HG02981 (cell line): ENCODE measurements at regions not wholly inside any gene's neighbourhood (a gene's known extent, or its start where the extent isn't known, plus 50 kb on each side); places are given as distances from the start of the nearest gene placed in this dataset.

Experiments
- ATAC-seq: cut with Tn5 transposase; IDR thresholded peaks from one replicate; pipeline ENCODE4 v1.9.1; 2021; ENCODE audit warnings: mild to moderate bottlenecking, moderate library complexity; ENCODE audit not compliant: unreplicated experiment

DNA sequence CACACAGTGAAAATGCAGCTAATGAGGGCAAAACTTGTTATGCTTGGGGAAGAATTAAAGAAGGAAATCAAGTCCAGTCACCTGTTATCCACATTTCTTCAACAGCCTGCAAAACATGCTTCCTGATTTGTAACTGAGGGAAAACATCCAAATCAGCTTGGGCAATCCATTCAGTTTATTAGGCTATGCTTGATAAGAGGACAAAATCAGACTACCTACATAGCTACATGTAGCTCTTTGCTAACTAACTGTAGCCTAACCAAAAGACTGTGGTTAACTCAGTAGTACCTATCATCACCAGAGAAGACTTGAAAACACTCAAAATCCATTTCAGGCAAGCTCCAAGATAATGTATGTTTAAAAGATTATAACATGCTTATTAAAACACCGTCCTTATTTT is 436.4 kb downstream of the SHQ1 start:
- ATAC-seq, result no peak

- no peak for ATAC-seq
Measured at GRCh38 chr3:72411126-72411525, 437.1 kb downstream of the SHQ1 start.

GRCh38 chr3:72408983-72409779 is 439.1 kb downstream of the SHQ1 start:
- no peak for ATAC-seq

DNA sequence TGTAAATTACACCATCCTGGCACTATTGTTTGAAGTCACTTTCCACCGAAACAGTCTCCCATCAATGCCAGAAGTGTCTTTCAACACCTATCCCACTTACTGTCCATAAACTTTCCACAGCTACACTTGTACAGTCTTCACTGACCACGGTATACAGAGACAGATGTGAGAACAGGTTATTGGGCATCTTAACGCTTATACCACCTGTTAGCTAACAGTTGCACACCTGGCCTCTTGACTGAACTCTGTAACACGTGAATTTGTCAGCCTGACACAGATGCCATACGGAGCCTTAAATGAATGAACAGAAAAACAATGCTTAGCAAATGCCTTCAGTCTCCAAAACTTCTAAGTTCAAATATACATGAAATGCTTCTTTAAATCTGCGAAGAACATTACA is 440.5 kb downstream of the SHQ1 start:
- ATAC-seq, result no peak

DNA sequence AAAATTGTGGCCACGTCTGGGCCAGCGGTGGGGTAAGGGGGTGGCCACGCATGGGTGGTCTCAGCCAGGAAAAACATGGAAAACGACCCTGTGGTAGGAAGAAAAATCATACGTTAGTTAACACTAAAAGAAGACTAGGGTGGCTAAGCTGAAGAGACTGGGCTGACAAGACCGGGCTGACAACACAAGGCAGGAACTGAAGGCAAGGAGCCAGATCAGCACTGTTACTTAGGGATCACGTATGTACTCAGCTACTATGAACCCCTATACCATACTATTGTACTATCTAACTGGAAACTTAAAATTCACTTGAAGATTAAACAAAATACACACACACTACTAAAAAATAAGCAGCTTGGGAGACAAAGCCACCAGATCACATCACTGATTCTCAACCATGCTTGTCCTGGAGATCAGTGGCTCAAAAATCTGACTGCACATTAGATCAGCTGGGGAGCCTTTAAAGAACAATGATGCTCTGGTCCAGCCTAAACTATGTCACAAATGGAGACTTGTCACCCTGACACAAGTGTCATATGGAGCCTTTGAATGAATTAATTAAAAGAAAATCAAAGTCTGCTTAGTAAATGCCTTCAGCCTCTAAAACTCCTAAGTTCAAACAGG is 442.2 kb downstream of the SHQ1 start:
- ATAC-seq, result no peak

DNA sequence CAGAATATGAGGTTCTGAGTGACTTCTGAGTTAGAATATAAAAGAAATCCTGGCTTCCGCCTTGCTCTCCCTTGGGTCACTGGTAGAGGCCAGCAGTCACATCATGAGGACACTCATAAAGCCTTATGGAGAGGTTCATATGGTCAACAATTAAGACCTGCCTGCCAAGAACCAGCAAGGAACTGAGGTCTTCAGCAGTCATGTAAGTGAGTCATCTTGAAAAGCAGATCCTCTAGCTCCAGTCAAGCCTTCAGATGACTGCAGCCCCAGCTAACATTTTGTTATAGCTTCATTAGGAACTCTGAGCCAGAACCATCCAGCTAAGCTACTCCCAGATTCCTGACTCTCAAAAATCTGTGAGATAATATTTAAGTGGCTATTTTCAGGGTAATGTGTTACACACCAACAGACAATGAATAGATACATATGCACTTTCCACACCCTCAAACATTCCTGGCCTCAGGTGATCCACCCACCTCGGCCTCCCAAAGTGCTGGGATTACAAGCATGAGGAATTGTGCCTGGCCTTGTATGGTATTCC is 447.2 kb downstream of the SHQ1 start:
- no peak for ATAC-seq

DNA sequence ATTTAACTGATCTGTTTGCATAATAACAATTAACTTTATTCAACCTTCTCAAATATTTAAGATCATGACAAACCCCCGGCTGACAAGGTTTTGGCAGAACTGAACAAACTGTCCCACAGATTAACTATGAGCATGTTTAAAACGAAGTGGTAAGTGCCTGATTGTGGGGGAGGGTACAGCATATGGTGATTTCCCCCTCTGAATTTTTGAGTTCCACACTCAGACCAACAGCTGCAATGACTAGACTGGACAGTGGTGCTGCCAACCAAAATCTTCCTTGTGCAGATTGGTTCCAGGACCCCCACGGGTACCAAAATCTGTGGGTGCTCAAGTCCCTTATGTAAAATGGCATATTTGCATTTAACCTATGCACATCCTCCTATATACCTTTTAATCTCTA is 449.5 kb downstream of the SHQ1 start:
- ATAC-seq, result no peak

GRCh38 chr3:72397586-72397985 is 450.7 kb downstream of the SHQ1 start:
- ATAC-seq, result no peak

GRCh38 chr3:72396899-72397298 is 451.3 kb downstream of the SHQ1 start:
- no peak for ATAC-seq

DNA sequence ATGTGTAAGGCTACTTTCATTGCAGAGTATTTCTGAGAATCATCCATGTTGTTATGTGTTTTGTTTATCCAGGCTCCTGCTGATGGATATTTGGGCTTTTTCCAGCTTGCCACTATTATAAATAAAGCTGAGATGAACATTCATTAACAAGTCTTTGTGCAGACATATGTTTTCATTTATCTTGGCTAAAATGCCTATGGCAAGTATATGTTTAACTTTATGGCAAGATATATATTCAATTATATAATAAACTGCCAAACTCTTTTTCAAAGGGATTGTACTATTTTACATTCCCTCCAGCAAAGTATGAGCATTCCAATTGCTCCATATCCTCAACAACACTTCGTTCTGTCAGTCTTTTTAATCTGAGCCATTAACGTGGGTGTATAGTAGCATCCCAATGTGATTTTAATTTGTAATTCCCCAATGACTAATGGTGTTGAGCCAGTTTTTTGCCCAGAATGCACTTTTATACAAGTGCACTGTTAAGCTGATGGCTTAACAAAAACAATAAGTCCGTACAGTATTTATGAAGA is 452.4 kb downstream of the SHQ1 start:
- ATAC-seq, result no peak

- no peak for ATAC-seq
Measured at GRCh38 chr3:72393455-72393854, 454.8 kb downstream of the SHQ1 start.

DNA sequence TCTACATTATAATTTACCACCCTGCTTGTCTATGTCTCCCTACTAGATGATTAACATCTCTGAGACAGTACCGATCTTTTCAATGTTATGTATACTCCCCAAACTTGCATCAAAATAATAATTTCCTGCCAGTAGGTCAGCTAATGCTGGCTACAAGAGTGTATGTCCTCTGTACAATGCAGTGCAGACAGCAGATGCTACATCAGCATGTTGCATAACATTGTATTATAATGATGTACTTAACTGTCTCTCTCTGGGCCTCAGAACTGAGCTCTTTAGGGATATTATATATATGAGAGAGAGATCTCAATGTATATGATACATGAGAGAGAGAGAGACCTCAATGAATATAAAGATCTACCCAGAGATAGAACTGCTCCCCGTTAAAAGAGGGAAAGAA is 456.6 kb downstream of the SHQ1 start:
- no peak for ATAC-seq

- ATAC-seq, result no peak
Measured at GRCh38 chr3:72390841-72391240, 457.4 kb downstream of the SHQ1 start.

DNA sequence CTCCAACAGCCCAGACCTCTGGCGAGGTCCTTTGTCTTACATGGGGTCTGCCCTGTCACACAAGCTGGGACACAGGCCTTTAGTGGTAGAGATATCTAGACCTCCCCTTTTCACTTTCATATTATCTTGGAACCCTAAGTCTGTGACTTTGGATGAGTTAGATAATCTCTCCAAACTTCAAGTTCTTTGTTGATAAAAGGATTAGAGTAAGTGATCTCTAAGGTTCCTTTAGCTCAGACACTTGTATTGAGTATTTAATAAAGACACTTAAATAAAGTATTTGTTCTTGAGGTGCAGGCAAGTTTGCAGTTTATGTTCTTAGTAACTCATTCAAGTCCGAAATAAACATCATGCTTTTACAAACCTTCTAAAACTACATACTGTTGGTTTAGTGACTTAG is 459.6 kb downstream of the SHQ1 start:
- ATAC-seq, result no peak

GRCh38 chr3:72388117-72388516 is 460.1 kb downstream of the SHQ1 start:
- no peak for ATAC-seq

GRCh38 chr3:72386327-72387000 is 461.8 kb downstream of the SHQ1 start:
- ATAC-seq, result no peak

DNA sequence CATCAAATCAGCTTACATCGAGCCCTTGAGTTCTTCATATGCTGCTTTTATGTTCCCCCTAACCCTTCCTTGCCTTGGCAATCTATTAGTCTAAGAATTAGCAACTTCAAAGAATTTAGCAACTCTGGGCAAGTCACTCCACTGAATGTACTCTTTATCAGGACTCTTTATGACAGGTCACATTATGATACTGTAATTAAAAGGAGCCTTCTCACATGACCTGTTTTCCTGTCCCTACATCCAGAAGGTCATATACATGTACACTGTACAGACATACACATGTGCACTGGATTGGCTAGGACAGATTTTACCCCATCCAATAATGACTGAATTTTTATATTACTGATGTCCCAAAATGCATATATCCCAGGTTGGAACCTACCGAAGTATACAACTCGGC is 463.1 kb downstream of the SHQ1 start:
- ATAC-seq, result no peak

- no peak for ATAC-seq
Measured at GRCh38 chr3:72384602-72385001, 463.6 kb downstream of the SHQ1 start.

GRCh38 chr3:72383883-72384282 is 464.4 kb downstream of the SHQ1 start:
- no peak for ATAC-seq

- no peak for ATAC-seq
Measured at GRCh38 chr3:72383230-72383629, 465.0 kb downstream of the SHQ1 start.

DNA sequence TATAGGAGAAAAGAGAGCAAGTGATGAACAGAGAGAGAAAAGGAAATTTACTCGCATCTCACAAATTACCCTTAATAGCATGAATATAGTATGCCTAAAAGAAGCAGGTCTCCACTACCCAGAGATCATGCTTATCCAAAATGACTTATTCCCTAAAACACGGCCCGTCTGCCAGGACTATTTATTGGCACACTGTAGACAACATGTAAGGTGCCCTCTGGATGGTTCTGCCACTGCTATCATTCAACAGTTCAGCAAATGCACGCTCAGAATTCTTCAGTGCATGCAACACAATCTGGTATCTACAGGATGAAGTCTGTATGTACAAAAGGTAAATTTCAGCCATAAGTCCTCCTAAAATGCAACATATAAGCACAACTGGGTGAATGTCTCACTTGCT is 465.8 kb downstream of the SHQ1 start:
- ATAC-seq, result no peak

DNA sequence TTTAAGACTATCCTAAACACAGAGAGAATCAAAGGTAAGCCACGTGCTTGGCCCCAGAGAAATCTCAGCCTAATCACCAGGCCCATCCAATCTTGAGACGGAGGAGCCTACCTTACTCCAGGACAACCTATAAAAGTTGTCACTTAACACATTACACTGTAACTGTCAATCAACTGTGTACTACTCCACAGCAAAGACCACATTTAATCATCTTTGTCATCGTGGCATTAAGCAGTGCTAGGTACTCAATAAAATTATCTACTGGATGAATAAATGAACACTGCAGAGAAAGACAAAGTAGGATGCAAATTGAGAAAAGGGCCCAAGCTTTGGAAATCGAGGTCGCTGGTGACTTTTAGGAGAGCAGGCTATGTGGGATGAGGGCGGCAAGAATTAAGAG is 466.7 kb downstream of the SHQ1 start:
- no peak for ATAC-seq
